ENCODE measurements at regions not wholly inside any gene's neighbourhood (a gene's known extent, or its start where the extent isn't known, plus 50 kb on each side); places are given as distances from the start of the nearest gene placed in this dataset.

GRCh38 chrX:139290310-139290709 is 240.2 kb upstream of the F9 start:
- no peak for DNase-seq (ENCODE audit: low spot score)

GRCh38 chrX:139287155-139287924 is 243.2 kb upstream of the F9 start:
- DNase-seq (ENCODE audit: low spot score): no peak

- DNase-seq (ENCODE audit: low spot score): no peak
Measured at GRCh38 chrX:139286342-139286741, 244.2 kb upstream of the F9 start.

GRCh38 chrX:139267851-139268250 is 262.7 kb upstream of the F9 start:
- no peak for DNase-seq (ENCODE audit: low spot score)

- no peak for DNase-seq (ENCODE audit: low spot score)
Measured at GRCh38 chrX:139246295-139246694, 284.2 kb upstream of the F9 start.

GRCh38 chrX:139237141-139237540 is 293.4 kb upstream of the F9 start:
- DNase-seq (ENCODE audit: low spot score): no peak

GRCh38 chrX:139234898-139235297 is 295.6 kb upstream of the F9 start:
- DNase-seq (ENCODE audit: low spot score): no peak

- peak; percentile 36 for DNase-seq (ENCODE audit: low spot score)
Measured at GRCh38 chrX:139224953-139225665, 305.4 kb upstream of the F9 start.

- no peak for DNase-seq (ENCODE audit: low spot score)
Measured at GRCh38 chrX:139222511-139223200, 307.9 kb upstream of the F9 start.

GRCh38 chrX:139213241-139213709 is 317.3 kb upstream of the F9 start:
- DNase-seq (ENCODE audit: low spot score): no peak

- DNase-seq (ENCODE audit: low spot score): peak; percentile 40
Measured at GRCh38 chrX:139211568-139212182, 318.9 kb upstream of the F9 start.

- no peak for DNase-seq (ENCODE audit: low spot score)
Measured at GRCh38 chrX:139209342-139209741, 321.2 kb upstream of the F9 start.

GRCh38 chrX:139207655-139208054 is 322.9 kb upstream of the F9 start:
- DNase-seq (ENCODE audit: low spot score): no peak

- no peak for DNase-seq (ENCODE audit: low spot score)
Measured at GRCh38 chrX:139206914-139207313, 323.6 kb upstream of the F9 start.

- DNase-seq (ENCODE audit: low spot score): peak; percentile 59
Measured at GRCh38 chrX:139204898-139205667, 325.5 kb upstream of the F9 start.

- DNase-seq (ENCODE audit: low spot score): no peak
Measured at GRCh38 chrX:139204571-139204897, 326.0 kb upstream of the F9 start.

- DNase-seq (ENCODE audit: low spot score): no peak
Measured at GRCh38 chrX:139203651-139204570, 326.6 kb upstream of the F9 start.

GRCh38 chrX:139202742-139203420 is 327.7 kb upstream of the F9 start:
- no peak for DNase-seq (ENCODE audit: low spot score)

- DNase-seq (ENCODE audit: low spot score): no peak
Measured at GRCh38 chrX:139201924-139202323, 328.6 kb upstream of the F9 start.

GRCh38 chrX:139200793-139201192 is 329.7 kb upstream of the F9 start:
- no peak for DNase-seq (ENCODE audit: low spot score)

Measured in iPS-NIHi11 (cell line).